Adrenal gland (tissue), 5 donors: ENCODE measurements at regions not wholly inside any gene's neighbourhood (a gene's known extent, or its start where the extent isn't known, plus 50 kb on each side); places are given as distances from the start of the nearest gene placed in this dataset.

ENCODE experiments used
- CTCF ChIP-seq, 6 experiments: fragments of 450-650 bp in 4 of 6; fragments of 200-600 bp in 2 of 6; sonication (generic) in 1 of 6; IDR thresholded peaks; 1 replicate in 5 of 6; 2 replicates in 1 of 6; pipeline versions ENCODE4 v1.5.1 to v1.8.0; 2016 to 2021; ENCODE audit warnings: antibody characterized with exemption in 6 of 6, mild to moderate bottlenecking in 2 of 6, moderate library complexity in 1 of 6
- POLR2A ChIP-seq, 2 donors: fragments of 450-650 bp; IDR thresholded peaks; one replicate each; pipeline ENCODE4 v1.6.1; 2017; ENCODE audit warnings: antibody characterized with exemption in 2 of 2, mild to moderate bottlenecking in 2 of 2, moderate library complexity in 1 of 2
- donor health status: DM: no; HTN: no; CAD: no.

GRCh38 chr5:53322257-53322656 lies 158.2 kb upstream of the FST start:
- no peak for TF ChIP-seq CTCF (IDR thresholded peaks at IDR 0.05)
- no peak for TF ChIP-seq POLR2A (IDR thresholded peaks at IDR 0.05)
